Osteocyte (in vitro differentiated cells): ENCODE measurements at regions not wholly inside any gene's neighbourhood (a gene's known extent, or its start where the extent isn't known, plus 50 kb on each side); places are given as distances from the start of the nearest gene placed in this dataset.
"Not testable (repeated sequence)": the region's sequence is repeated elsewhere in the genome, so short reads cannot be mapped to it uniquely, and the experiment has no call there.

ENCODE experiments used
- DNase-seq: peaks from one replicate; pipeline ENCODE4 v3.0.0; 2021; ENCODE audit warnings: mixed read lengths; ENCODE audit not compliant: unreplicated experiment; ENCODE audit errors: extremely low spot score
- H3K27ac Mint-ChIP-seq: one replicate; pipeline ENCODE4 v1.8.0; 2021; ENCODE audit warnings: mild to moderate bottlenecking, mixed read lengths; ENCODE audit not compliant: unreplicated experiment
- H3K27me3 Mint-ChIP-seq: one replicate; pipeline ENCODE4 v1.8.0; 2021; ENCODE audit warnings: mixed read lengths; ENCODE audit not compliant: unreplicated experiment
- H3K36me3 Mint-ChIP-seq: one replicate; pipeline ENCODE4 v1.8.0; 2021; ENCODE audit warnings: mixed read lengths; ENCODE audit not compliant: unreplicated experiment
- H3K4me1 Mint-ChIP-seq: one replicate; pipeline ENCODE4 v1.8.0; 2021; ENCODE audit warnings: mixed read lengths; ENCODE audit not compliant: unreplicated experiment
- H3K4me3 Mint-ChIP-seq: one replicate; pipeline ENCODE4 v1.8.0; 2021; ENCODE audit warnings: mild to moderate bottlenecking, moderate library complexity, mixed read lengths; ENCODE audit not compliant: unreplicated experiment
- H3K9me3 Mint-ChIP-seq: one replicate; pipeline ENCODE4 v1.8.0; 2021; ENCODE audit warnings: mixed read lengths; ENCODE audit not compliant: unreplicated experiment
- CTCF ChIP-seq: fragments of 200-600 bp; sonication (generic); IDR thresholded peaks from 2 replicates; pipeline ENCODE4 v1.5.0; 2021; ENCODE audit warnings: antibody characterized with exemption, mild to moderate bottlenecking, moderate library complexity

DNA sequence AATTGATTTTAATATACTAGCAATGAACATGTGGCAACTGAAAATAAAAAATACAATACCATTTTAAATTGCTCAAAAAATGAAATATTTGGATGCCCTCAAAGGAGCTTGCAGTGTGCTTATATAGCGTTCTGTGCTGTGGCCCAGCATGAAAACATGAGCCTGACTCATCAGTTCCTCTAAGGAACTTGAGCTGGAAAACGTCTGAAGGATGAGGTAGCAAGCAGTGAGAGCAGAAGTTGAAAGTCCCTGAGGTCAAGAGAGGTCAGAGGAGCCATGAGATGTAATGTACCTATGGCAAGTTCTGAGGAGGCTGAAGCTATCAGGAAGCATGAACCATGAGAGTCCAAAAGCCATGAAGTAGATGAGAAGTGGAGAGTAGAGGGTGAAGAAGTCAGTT is 59.7 kb downstream of the HMGB3 start:
- no peak for DNase-seq
- no peaks in the 10 kb centered on the region for H3K27me3 Mint-ChIP-seq
- H3K9me3 Mint-ChIP-seq = peaks cover 5% of the 10 kb centered on the region
- no peak overlapping the region for H3K27ac Mint-ChIP-seq
- TF ChIP-seq CTCF = no peak
- no peak overlapping the region for H3K4me3 Mint-ChIP-seq
- no peaks in the 10 kb centered on the region for H3K4me1 Mint-ChIP-seq
- no peaks in the 10 kb centered on the region for H3K36me3 Mint-ChIP-seq

GRCh38 chrX:151066373-151066772 is 83.2 kb downstream of the HMGB3 start:
- not testable (repeated sequence) for H3K36me3 Mint-ChIP-seq, H3K9me3 Mint-ChIP-seq, DNase-seq, H3K4me3 Mint-ChIP-seq, H3K4me1 Mint-ChIP-seq, H3K27me3 Mint-ChIP-seq, H3K27ac Mint-ChIP-seq

GRCh38 chrX:151073767-151074166 is 90.6 kb downstream of the HMGB3 start:
- no peak overlapping the region for H3K27ac Mint-ChIP-seq
- no peak overlapping the region for H3K4me3 Mint-ChIP-seq
- TF ChIP-seq CTCF = no peak
- no peaks in the 10 kb centered on the region for H3K4me1 Mint-ChIP-seq
- no peaks in the 10 kb centered on the region for H3K36me3 Mint-ChIP-seq
- no peak for DNase-seq
- peaks cover 8% of the 10 kb centered on the region for H3K9me3 Mint-ChIP-seq
- H3K27me3 Mint-ChIP-seq = no peaks in the 10 kb centered on the region

DNA sequence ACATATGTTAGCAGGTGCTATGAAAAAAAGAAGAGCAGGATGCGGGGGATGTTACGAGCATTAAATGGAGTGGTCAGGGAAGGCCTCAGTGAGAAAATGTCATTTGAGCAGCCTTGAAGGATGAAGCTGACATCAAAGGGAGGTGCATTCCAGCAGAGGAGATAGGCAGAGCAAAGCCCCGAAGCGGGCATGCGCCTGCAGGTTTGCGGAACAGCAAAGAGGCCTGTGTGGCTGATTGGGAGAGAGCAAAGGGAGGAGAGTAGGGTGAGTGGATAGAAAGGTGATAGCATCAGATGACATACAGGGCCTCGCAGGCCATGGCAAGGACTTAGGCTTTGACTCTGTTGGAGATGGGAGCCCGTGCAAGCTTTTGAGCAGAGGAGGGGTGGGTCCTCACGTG is 95.4 kb upstream of the GPR50 start:
- Mint-ChIP-seq H3K4me3 (no peak overlapping the region), H3K9me3 (peaks cover 4% of the 10 kb centered on the region), H3K4me1 (no peaks in the 10 kb centered on the region), H3K27ac (no peak overlapping the region), H3K27me3 (peaks cover 7% of the 10 kb centered on the region), H3K36me3 (no peaks in the 10 kb centered on the region)
- peak; percentile 71 for DNase-seq
- no peak for TF ChIP-seq CTCF

DNA sequence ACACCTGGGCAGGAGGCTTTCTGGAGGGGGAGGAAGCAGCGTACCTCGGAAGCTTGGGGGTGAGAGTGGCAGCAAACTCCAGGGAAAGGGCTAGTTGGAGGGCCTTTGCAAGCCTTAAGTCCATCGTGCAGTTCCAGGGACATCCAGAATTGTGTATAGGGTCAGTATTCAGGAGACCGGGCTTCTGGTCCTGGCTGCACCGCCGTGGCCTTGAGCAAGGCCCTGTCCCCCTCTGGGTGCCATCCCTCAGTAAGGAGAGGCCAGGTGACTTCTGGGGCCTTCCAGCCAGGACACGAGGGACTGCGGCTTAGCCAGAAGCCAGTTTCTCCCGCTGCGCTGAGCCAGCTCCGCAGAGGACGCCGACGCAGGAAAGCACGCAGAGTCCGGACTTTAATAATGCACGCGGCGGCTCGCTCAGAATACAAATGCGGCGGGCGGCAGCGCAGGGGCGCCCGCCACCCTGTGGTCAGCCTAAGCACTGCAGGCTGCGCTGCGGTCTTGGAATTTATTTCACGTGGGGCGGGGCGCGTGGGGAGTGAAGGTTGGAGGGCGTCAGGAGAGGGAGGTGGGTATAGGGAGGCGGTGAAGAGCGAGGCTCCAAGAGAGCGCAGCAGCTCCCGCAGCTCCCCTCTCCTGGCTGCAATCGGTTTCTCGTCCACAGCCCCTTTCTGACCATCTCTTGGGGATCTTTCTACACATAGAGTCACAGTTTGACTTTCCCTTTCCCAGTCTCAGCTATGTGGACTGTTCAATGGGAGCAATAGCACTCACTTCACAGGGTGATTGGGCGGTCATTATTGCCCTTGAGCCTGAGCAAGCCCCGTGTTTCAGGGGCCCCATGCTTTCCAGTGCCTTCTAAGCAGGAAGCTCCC is 94.1 kb upstream of the GPR50 start:
- DNase-seq = peak; percentile 88
- H3K27ac Mint-ChIP-seq = no peak overlapping the region
- peaks cover 7% of the 10 kb centered on the region for H3K27me3 Mint-ChIP-seq
- peaks cover 4% of the 10 kb centered on the region for H3K9me3 Mint-ChIP-seq
- H3K4me3 Mint-ChIP-seq = no peak overlapping the region
- H3K4me1 Mint-ChIP-seq = no peaks in the 10 kb centered on the region
- H3K36me3 Mint-ChIP-seq = no peaks in the 10 kb centered on the region
- TF ChIP-seq CTCF = peak; percentile 84
